ENCODE measurements at regions not wholly inside any gene's neighbourhood (a gene's known extent, or its start where the extent isn't known, plus 50 kb on each side); places are given as distances from the start of the nearest gene placed in this dataset.

DNA sequence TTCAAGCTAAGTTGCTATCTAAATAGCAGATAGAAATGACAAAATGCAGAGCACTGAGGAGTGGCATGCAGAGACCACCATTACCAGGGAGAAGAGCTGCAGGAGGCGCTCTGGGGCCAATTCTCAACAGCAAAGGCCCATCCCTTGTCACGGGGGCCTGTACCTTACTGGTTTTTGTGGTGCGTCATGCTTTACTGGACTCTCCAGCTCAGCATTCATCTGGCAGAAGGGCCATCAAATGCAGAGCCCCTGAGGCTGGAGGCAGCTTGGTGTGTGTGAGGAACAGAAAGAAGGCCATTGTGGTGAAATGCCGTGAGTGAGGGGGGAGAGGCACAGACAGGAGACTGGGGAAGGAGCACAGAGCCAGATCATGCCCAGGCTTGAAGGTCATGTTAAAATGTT lies 56.5 kb upstream of the NAV2 start:
- no peak for TF ChIP-seq CTCF (IDR thresholded peaks at IDR 0.05; ENCODE audit: insufficient read depth, low read length)
- no peak for TF ChIP-seq POLR2AphosphoS5 (IDR thresholded peaks at IDR 0.05; ENCODE audit: low read depth)
- TF ChIP-seq SPI1 (IDR thresholded peaks at IDR 0.05; ENCODE audit: borderline replicate concordance, low read depth) = no peak
- no peak for TF ChIP-seq REST (IDR thresholded peaks at IDR 0.05; ENCODE audit: insufficient replicate concordance, low read depth)
- no peak for TF ChIP-seq GABPA (IDR thresholded peaks at IDR 0.05; ENCODE audit: low read depth)

All from HL-60 (cell line).